T-helper 17 cell (primary cell): ENCODE measurements at regions not wholly inside any gene's neighbourhood (a gene's known extent, or its start where the extent isn't known, plus 50 kb on each side); places are given as distances from the start of the nearest gene placed in this dataset.

Experiments
- ATAC-seq: fragments of 150-1000 bp; cut with Tn5 transposase; 2 replicates; pipeline ENCODE4 v1.10.0; 2021; ENCODE audit warnings: mild to moderate bottlenecking, moderate library complexity
- DNase-seq, 3 donors: peaks; one replicate each; pipeline versions ENCODE4 v3.0.0 to v3.0.0-alpha.2; 2020 to 2021
- H3K9me3 ChIP-seq: one replicate; pipeline ENCODE4 v1.7.0; 2013; ENCODE audit warnings: low read length, mild to moderate bottlenecking; ENCODE audit not compliant: control insufficient read depth, poor library complexity, severe bottlenecking
- H3K27ac Mint-ChIP-seq: one replicate; pipeline ENCODE4 v1.8.0; 2022; ENCODE audit warnings: mild to moderate bottlenecking, moderate library complexity, mixed read lengths
- H3K27me3 Mint-ChIP-seq: one replicate; pipeline ENCODE4 v1.8.0; 2022; ENCODE audit warnings: mixed read lengths
- H3K36me3 Mint-ChIP-seq: one replicate; pipeline ENCODE4 v1.8.0; 2022; ENCODE audit warnings: low read depth, mixed read lengths
- H3K4me1 Mint-ChIP-seq: one replicate; pipeline ENCODE4 v1.8.0; 2022; ENCODE audit warnings: mild to moderate bottlenecking, mixed read lengths
- H3K4me3 Mint-ChIP-seq: one replicate; pipeline ENCODE4 v1.8.0; 2022; ENCODE audit warnings: mild to moderate bottlenecking, moderate library complexity, mixed read lengths

DNA sequence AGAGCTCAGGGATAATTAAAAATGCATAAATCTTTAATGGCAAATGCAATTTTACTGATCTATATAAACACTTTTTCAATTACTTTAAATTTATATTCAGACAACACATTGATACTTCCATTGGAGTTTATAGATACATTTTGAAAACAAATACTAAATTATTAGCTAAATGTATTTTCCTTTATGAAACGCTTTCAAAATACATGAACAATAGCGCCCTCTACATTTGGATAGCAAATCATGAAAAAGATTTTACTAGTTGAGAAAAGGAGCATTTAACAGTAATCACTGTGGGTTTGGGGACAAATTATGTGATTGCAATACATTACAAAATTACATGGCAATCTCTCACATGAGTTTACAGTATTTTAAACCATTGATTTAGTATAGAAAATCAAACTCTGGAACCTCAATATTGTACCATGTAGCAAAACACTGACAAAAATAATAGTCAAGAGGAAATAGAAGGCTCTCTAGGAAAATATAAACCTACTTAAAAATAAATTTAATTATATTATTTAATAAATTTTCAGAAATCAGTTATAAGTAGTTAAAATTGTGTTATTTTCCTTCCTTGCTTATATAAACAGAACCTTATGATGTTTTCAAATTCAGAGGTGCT is 207.9 kb downstream of the ZIC1 start:
- Mint-ChIP-seq H3K4me3 (no peak overlapping the region), H3K27ac (no peak overlapping the region), H3K4me1 (no peaks in the 10 kb centered on the region), H3K36me3 (no peaks in the 10 kb centered on the region), H3K27me3 (no peaks in the 10 kb centered on the region)
- no peak for ATAC-seq
- DNase-seq = no peak
- H3K9me3 ChIP-seq = no peaks in the 10 kb centered on the region

DNA sequence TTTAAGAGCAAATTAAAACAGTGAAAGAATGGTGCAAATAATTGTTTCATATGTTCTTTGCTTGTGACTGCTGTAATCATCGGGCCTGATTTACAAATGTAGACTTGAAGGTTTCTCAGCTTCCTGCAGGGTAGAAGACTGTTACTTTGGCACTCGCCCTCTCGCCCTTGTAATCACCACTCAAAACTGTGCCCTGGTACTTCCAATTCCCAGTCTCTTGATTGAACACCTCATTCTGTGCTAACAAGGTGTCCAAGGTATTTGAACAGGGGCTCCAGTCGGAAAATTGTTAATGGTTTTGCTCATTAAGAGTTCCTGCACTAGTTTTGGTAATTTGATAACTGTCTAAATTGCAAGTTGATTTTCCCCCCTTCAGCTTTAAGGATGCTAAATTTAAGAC is 209.5 kb downstream of the ZIC1 start:
- no peaks in the 10 kb centered on the region for H3K36me3 Mint-ChIP-seq
- no peaks in the 10 kb centered on the region for H3K9me3 ChIP-seq
- H3K27ac Mint-ChIP-seq = no peak overlapping the region
- H3K27me3 Mint-ChIP-seq = no peaks in the 10 kb centered on the region
- DNase-seq (no peak), ATAC-seq (no peak)
- H3K4me1 Mint-ChIP-seq = no peaks in the 10 kb centered on the region
- H3K4me3 Mint-ChIP-seq = no peak overlapping the region

DNA sequence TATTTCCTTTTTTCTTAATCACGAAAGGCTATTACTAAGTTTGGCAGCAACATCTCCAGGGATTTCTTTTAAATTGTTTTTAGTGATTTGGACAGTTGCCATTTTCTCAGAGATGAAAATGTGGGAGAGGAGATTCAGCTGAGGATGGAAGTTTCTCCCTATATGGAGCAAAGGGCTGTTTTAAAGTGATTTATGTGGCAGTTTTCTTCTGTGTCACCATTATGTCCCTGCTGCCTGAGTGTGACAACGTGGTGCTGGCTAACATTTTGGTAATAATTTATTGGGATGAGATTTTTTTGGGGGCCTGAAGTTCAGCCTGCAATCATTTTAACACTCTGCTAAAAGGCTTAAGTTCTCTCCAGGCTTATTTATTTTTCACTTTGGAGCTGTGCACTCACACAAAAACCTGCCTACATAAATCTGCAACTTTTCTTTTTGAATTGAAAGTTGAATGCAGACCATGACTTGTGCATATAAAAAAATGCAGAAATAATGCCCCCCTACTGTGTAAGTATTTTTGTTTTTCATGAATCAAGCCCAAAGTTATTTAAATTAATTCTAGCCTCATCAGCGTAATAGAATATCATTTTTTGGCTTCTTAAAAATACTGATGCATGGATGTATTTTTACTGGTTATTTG is 210.9 kb downstream of the ZIC1 start:
- H3K9me3 ChIP-seq = no peaks in the 10 kb centered on the region
- Mint-ChIP-seq H3K27me3 (no peaks in the 10 kb centered on the region), H3K4me1 (no peaks in the 10 kb centered on the region), H3K4me3 (no peak overlapping the region), H3K27ac (no peak overlapping the region), H3K36me3 (no peaks in the 10 kb centered on the region)
- ATAC-seq (no peak), DNase-seq (no peak)

DNA sequence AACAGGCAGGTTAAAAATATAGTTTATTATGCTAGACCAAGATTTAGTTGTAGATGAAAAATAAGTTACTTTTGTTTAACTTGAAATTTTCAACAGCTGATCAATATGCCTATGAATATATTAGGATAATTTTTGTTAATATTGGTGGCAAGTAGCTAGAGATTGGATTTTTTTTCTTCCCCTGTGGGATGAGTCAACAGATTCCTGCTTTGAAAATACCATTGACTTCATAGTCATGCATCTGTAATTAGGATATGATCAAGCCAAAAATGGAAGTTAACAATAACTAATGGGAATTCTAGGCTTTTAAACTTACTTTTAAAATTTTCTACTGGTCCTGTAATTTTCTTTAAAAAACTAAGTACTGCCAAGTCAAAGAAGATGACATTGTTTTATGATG is 211.7 kb downstream of the ZIC1 start:
- DNase-seq = no peak
- Mint-ChIP-seq H3K36me3 (no peaks in the 10 kb centered on the region), H3K4me1 (no peaks in the 10 kb centered on the region), H3K4me3 (no peak overlapping the region), H3K27ac (no peak overlapping the region), H3K27me3 (no peaks in the 10 kb centered on the region)
- ATAC-seq = no peak
- H3K9me3 ChIP-seq = no peaks in the 10 kb centered on the region

DNA sequence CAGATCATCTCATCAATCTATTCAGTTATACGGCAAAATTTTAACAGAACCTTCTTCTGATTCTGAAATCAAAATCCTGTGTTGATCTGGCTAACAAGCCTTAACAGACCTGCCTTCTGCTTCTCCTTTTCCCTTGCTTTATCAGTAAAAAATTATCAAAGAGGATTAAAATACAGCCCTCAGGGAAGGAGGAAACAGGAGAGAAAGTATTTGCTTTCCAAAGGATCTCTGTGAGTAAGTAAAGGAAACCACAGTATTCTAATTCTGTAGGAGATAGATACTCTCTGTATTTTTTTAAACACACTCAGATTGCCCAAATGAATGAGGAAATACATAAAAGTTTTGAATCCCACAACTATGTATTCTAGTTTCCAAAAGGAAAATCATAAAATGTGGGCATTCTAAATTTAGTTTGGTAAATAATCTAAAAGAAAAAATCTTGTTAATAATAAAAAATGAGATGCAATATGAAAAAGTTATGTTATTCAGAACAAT is 221.8 kb downstream of the ZIC1 start:
- no peaks in the 10 kb centered on the region for H3K9me3 ChIP-seq
- no peak for ATAC-seq
- Mint-ChIP-seq H3K4me3 (no peak overlapping the region), H3K36me3 (no peaks in the 10 kb centered on the region), H3K27ac (no peak overlapping the region), H3K4me1 (no peaks in the 10 kb centered on the region), H3K27me3 (no peaks in the 10 kb centered on the region)
- DNase-seq = no peak

DNA sequence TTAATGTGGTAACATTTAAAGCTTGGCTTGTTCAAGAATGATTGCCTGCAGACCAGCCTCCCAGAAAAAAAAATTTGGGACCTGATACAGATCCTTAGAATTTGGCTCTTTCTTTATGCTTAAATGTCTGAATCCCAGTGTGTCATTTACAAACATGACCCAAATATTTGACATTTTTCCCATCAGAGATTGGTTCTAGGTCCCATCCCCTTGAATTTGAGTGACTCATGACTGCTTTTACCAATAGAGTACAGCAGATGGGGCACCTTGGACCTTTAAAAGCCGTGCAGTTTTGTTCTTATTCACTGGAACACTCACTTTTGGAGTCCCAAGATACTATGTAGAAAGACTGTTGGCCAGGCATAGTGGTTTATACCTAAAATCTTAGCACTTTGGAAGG is 231.6 kb downstream of the ZIC1 start:
- no peak overlapping the region for H3K27ac Mint-ChIP-seq

DNA sequence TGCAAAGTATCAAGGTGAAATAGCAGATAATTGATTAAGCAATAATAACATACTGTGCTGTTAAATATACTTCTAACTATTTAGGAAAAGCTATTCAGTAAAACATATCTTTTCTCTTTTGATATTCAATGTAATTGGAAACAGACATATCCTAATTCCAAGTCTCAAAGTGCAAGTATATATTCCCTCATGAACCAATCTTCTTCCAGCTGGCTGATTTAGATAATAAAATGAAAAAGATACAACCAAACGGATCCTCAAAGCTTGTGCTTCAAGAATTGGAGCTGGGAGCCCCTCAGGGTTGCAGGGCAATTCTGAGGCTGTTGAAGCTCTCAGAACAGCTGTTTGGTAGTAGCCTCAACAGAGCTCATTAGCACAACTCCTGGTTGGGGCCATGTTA is 236.6 kb downstream of the ZIC1 start:
- ATAC-seq (no peak), DNase-seq (no peak)
- Mint-ChIP-seq H3K4me3 (no peak overlapping the region), H3K36me3 (no peaks in the 10 kb centered on the region), H3K4me1 (no peaks in the 10 kb centered on the region), H3K27me3 (no peaks in the 10 kb centered on the region), H3K27ac (no peak overlapping the region)
- H3K9me3 ChIP-seq = no peaks in the 10 kb centered on the region

More for the DNA sequence above, 231.6 kb downstream of the ZIC1 start:
- ATAC-seq (no peak), DNase-seq (no peak)
- H3K9me3 ChIP-seq = no peaks in the 10 kb centered on the region
- H3K36me3 Mint-ChIP-seq = no peaks in the 10 kb centered on the region
- no peak overlapping the region for H3K4me3 Mint-ChIP-seq
- no peaks in the 10 kb centered on the region for H3K4me1 Mint-ChIP-seq
- no peaks in the 10 kb centered on the region for H3K27me3 Mint-ChIP-seq

DNA sequence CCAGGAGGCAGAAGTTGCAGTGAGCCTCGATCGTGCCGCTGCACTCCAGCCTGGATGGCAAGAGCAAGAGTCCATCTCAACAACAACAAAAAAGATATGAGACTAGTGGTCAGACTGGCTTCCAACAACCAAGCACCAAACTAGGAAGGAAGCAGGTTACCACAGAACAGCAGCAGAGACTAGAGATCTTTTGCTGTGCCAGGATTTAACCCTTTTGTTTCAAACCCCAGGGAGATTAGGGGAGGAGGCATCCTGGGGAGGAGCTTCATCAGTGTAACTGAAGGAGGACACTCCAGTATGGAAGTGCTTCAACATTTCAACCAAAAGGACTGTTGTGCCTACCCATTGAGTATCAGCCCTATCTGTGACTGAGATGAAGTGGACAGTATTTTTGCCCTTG is 240.3 kb downstream of the ZIC1 start:
- Mint-ChIP-seq H3K4me3 (no peak overlapping the region), H3K27ac (no peak overlapping the region), H3K36me3 (no peaks in the 10 kb centered on the region), H3K4me1 (no peaks in the 10 kb centered on the region), H3K27me3 (no peaks in the 10 kb centered on the region)
- no peaks in the 10 kb centered on the region for H3K9me3 ChIP-seq
- ATAC-seq (no peak), DNase-seq (no peak)

DNA sequence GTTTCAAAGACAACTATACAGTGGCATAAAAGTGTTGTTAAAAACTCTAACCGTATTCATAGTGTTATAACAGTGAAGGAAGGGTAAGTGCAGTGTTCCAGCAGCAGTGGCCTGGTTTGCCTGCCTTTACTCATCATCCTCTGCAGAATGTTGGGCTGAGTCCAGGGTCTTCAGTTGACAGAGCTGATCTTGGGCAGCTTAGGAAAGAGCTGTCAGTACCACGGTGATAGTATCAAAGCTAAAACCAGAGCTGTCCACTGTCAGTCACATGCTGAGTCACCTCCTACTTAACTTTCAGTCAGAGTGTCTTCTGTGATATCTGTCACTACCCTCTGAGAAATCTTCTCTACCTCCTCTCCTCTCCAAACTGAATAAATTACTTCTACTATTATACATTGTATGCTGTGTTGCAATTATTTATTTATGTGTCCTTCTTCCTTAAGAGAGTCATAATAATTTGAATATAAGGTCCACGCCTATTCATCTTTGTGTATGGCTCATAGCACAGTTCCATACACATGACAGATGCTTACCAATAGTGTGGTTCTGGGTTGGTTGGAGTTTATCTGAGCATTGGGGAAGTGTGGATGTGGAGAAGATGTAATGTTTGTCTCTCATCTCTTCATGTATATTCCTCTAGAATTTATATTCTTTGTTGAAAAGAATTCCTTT is 242.1 kb downstream of the ZIC1 start:
- no peak overlapping the region for H3K27ac Mint-ChIP-seq
- H3K4me3 Mint-ChIP-seq = no peak overlapping the region
- DNase-seq (no peak), ATAC-seq (no peak)
- no peaks in the 10 kb centered on the region for H3K27me3 Mint-ChIP-seq
- no peaks in the 10 kb centered on the region for H3K4me1 Mint-ChIP-seq
- no peaks in the 10 kb centered on the region for H3K36me3 Mint-ChIP-seq
- H3K9me3 ChIP-seq = no peaks in the 10 kb centered on the region

DNA sequence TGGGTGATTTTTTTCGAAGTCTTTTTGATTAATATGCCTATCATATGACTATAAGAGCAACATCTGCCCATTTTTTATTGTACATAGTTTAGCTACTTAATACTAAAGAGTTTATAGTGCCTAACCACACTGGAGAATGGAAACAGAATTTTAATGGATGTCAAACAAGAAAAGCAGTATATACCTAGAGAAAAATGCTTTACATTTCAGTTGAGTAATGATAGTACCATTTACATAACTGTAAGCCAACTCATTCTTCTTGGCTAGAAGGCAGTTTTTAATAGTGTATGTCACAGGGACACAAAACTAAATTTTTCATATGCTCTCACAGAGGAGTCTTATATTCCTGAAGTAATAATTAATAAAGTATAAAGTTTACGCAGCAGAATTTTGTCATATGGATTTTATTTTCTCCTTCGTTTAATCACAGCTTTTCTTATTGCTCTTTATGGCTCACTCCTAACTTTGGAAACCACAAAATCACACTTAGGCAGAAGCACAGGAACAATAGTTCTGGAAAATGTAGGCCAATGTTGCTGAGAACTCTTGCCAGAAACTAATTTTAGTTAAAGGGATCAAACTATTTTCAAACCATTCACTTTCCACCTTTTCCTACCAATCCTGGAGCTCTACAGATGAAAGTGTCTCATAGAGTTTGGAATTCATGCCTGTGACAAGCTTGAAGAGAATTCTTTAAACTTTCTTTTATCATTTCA is 243.6 kb downstream of the ZIC1 start:
- Mint-ChIP-seq H3K4me3 (no peak overlapping the region), H3K27ac (no peak overlapping the region), H3K36me3 (no peaks in the 10 kb centered on the region), H3K27me3 (no peaks in the 10 kb centered on the region), H3K4me1 (no peaks in the 10 kb centered on the region)
- ATAC-seq = no peak
- no peaks in the 10 kb centered on the region for H3K9me3 ChIP-seq
- no peak for DNase-seq

DNA sequence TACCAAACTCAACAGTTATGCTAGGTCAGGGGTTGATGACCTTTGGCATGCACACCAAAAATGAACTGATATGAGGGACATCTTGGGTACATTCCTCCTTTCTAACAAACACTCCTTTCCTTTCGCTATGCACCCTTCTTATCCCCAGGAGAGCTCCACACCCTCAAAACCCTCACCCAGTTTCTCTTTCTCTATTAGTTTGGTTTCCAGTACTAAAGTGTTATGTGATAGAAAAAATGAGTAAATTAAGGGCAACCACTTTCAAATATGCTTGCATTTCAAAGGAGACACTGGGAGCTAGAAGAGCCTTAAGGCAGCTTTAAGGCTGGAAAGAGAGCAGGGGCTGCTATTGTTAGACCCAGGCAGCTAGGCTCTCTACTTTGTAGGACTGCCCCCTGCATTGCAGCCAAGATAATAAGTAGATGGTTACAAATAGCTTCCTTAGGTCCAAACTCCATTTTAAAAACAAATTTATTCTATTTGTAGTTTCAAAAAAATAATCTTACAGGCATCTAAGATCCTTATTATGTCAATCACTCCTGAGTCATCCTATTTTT is 244.3 kb downstream of the ZIC1 start:
- H3K9me3 ChIP-seq = no peaks in the 10 kb centered on the region
- no peaks in the 10 kb centered on the region for H3K27me3 Mint-ChIP-seq
- DNase-seq = no peak
- H3K4me3 Mint-ChIP-seq = no peak overlapping the region
- no peak overlapping the region for H3K27ac Mint-ChIP-seq
- no peaks in the 10 kb centered on the region for H3K36me3 Mint-ChIP-seq
- no peaks in the 10 kb centered on the region for H3K4me1 Mint-ChIP-seq
- no peak for ATAC-seq

DNA sequence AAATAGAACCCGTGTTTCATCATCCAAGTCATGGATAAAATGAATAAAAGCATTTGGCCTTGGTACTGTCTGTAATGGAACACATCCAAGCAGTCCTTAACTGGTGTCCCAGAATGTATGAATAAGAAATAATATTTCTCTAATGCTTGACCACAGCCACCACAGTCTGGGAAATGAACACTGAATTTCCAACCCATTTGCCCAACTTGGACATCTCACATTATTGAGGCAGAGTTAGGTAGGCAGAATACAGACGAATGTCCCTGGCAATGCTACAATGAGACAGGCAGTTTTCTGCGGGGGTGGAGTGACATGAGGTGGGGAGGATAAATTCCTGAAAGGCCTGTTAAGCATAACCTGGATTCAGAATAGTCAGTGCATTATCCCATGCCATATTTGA is 245.7 kb downstream of the ZIC1 start:
- H3K36me3 Mint-ChIP-seq = no peaks in the 10 kb centered on the region
- DNase-seq = no peak
- ATAC-seq = no peak
- H3K27ac Mint-ChIP-seq = no peak overlapping the region
- H3K27me3 Mint-ChIP-seq = no peaks in the 10 kb centered on the region
- no peaks in the 10 kb centered on the region for H3K9me3 ChIP-seq
- no peaks in the 10 kb centered on the region for H3K4me1 Mint-ChIP-seq
- H3K4me3 Mint-ChIP-seq = no peak overlapping the region

DNA sequence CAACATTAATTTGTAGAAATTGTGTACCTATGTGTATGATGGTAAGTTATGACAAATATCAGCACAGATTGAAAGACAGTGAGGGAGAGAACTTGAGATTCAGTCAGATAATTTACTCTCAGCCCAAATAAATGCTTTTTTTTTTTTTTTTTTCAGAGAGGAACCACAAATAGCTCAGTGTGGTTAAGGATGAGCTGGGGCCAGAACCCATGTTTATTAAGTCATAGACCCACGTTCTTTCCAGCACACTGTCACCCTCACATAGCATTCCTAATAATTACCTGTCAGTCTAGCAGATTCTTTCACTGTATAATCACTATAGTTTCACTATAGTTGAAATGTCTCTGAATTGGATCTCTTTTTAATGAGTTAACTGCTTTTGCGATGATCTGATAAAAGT is 246.1 kb downstream of the ZIC1 start:
- no peak for ATAC-seq
- Mint-ChIP-seq H3K36me3 (no peaks in the 10 kb centered on the region), H3K27ac (no peak overlapping the region), H3K4me3 (no peak overlapping the region), H3K27me3 (no peaks in the 10 kb centered on the region), H3K4me1 (no peaks in the 10 kb centered on the region)
- DNase-seq = no peak
- H3K9me3 ChIP-seq = no peaks in the 10 kb centered on the region
